ENCODE measurements at regions not wholly inside any gene's neighbourhood (a gene's known extent, or its start where the extent isn't known, plus 50 kb on each side); places are given as distances from the start of the nearest gene placed in this dataset.

DNA sequence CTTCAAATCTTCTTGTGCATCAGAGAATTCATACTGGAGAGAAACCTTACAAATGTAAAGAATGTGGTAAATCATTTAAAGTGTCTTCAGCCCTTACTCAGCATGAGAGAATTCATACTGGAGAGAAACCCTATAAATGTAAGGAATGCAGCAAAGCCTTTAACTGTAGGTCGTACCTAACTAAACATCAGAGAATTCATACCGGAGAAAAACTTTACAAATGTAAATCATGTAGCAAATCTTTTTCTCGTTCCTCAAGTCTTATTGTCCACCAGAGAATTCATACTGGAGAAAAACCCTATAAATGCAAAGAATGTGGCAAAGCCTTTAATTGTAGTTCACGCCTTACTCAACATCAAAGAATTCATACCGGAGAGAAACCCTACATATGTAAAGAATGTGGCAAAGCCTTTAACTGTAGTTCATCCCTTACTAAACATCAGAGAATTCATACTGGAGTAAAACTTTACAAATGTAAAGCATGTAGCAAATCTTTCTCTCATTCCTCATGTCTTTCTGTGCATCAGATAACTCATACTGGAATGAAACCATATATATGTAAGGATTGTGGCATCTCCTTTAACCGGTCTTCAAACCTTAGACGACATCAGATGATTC lies 118.5 kb upstream of the ZNF267 start:
- no peak for TF ChIP-seq CTCF (IDR thresholded peaks at IDR 0.05; ENCODE audit: low read length)
- no peak for TF ChIP-seq EZH2 (IDR thresholded peaks at IDR 0.05; ENCODE audit: borderline replicate concordance, low read length)
